Epithelial cell of esophagus (primary cell): ENCODE measurements at regions not wholly inside any gene's neighbourhood (a gene's known extent, or its start where the extent isn't known, plus 50 kb on each side); places are given as distances from the start of the nearest gene placed in this dataset.

Experiments used
- DNase-seq: peaks from one replicate; pipeline ENCODE4 v3.0.0; 2010; ENCODE audit warnings: low read depth
- H3K4me3 ChIP-seq: 2 replicates; pipeline ENCODE4 v1.5.1; 2011; ENCODE audit warnings: mild to moderate bottlenecking, low read length, control low read depth
- CTCF ChIP-seq: IDR thresholded peaks from 2 replicates; pipeline ENCODE4 v1.5.1; 2011; ENCODE audit warnings: low read depth, mild to moderate bottlenecking, low read length, control low read depth, inconsistent platforms; ENCODE audit not compliant: insufficient read depth; ENCODE audit errors: missing control alignments

- TF ChIP-seq CTCF, result no peak
- H3K4me3 ChIP-seq, result no peak overlapping the region
- DNase-seq, result no peak
These were observed 297.1 kb upstream of the DAB1 start for GRCh38 chr1:57721001-57721400.

GRCh38 chr1:57719274-57719673, 295.4 kb upstream of the DAB1 start:
- DNase-seq, result no peak
- TF ChIP-seq CTCF, result no peak
- no peak overlapping the region for H3K4me3 ChIP-seq

GRCh38 chr1:57713501-57713900, 289.6 kb upstream of the DAB1 start:
- no peak overlapping the region for H3K4me3 ChIP-seq
- no peak for DNase-seq
- no peak for TF ChIP-seq CTCF

- no peak overlapping the region for H3K4me3 ChIP-seq
- no peak for TF ChIP-seq CTCF
- DNase-seq, result no peak
These were observed 289.0 kb upstream of the DAB1 start for GRCh38 chr1:57712846-57713245.

GRCh38 chr1:57711326-57711725, 287.5 kb upstream of the DAB1 start:
- no peak overlapping the region for H3K4me3 ChIP-seq
- peak; percentile 10 for TF ChIP-seq CTCF
- peak; percentile 83 for DNase-seq

GRCh38 chr1:57707631-57708030, 283.8 kb upstream of the DAB1 start:
- TF ChIP-seq CTCF, result no peak
- H3K4me3 ChIP-seq, result no peak overlapping the region
- DNase-seq, result no peak

- no peak overlapping the region for H3K4me3 ChIP-seq
- DNase-seq, result no peak
- no peak for TF ChIP-seq CTCF
These were observed 281.0 kb upstream of the DAB1 start for GRCh38 chr1:57704811-57705210.
